Inferior parietal cortex (tissue), 1 donor: ENCODE measurements at regions not wholly inside any gene's neighbourhood (a gene's known extent, or its start where the extent isn't known, plus 50 kb on each side); places are given as distances from the start of the nearest gene placed in this dataset.

Source experiments
- DNase-seq: peaks from one replicate; pipeline ENCODE4 v3.0.0-alpha.2; 2016; ENCODE audit errors: extremely low spot score

DNA sequence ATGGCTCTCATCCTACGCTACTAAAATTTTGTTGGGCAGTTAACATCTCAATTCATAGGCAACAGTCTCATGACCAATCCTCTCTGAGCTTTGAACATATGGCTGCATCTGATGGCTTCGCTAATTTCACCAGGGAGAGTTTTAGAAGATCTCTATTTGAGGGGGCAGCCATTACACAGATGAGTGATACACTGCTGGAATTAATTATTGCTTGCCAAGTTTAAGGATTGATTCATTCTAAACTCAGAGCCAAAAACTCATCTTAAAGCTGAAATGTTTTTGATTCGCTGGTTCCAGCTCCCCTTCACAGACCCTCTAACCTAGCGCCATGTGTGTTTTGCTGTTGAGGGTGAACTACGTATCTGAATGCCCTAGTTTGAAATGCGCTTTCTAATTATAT, 519.9 kb upstream of the WWC1 start:
- no peak for DNase-seq

DNA sequence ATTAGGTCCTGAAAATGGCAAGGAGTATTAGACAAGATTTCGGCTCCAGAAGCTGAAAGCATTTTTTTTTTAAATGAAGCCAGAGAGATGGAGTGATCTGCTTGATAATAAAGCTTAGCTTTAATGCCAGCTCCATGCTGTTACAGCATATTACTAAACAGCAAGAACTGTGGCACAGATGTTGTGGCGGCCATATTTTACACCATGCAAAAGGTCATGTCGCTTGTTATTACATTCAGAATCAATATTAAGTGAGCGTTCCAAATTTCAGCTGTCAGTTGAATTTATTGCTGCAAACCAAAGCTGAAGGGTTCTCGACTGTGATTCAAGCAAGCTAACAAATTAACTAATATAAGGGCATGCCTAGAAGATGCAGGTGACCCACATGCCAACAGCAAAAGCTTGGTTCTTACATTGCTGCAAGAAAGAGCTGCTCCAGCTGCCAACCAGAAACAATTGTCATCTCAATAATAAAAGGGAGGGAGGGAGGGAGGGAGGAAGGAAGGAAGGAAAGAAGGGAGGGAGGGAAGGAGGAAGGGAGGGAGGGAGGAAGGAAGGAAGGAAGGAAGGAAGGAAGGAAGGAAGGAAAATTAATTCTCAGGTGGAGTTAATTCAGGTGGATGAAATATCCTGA, 517.7 kb upstream of the WWC1 start:
- no peak for DNase-seq

DNA sequence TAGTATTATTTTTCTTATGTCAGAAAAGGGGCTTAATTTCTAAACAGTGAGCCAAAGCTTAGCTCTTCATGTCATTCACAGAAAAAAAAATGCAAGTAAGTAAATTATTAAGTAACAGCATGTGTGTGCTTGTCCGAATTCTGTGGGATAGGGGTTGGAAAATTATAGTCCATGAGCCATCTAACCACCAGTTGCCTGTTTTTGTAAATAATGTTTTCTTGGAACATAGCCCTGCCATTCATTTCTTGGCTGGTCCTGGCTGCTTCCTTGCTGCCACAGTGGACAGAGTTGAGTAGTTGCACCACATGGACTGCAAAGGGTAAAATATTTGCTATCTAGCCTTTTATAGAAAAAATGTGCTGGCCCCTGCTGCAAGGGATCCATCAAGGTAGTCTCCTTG, 513.7 kb upstream of the WWC1 start:
- DNase-seq = no peak

DNA sequence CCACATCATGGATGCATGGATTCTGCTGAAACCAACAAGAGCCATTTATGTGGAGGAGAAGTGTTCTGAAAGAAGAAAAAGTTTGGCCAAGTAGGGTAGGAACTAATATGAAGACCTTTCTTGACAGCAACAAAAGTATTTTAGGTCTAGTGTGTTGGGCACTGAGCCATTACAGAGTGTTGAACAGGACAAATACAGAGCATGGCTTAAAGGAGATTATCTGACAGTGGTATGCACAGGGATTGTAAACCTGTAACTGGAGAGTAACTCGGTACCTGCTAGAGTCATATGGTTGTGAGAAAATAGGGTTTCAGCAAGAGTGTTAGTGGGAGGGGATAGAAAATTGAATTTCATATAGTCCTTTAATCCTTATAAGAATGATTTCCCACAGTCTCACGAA, 513.2 kb upstream of the WWC1 start:
- DNase-seq = no peak

DNA sequence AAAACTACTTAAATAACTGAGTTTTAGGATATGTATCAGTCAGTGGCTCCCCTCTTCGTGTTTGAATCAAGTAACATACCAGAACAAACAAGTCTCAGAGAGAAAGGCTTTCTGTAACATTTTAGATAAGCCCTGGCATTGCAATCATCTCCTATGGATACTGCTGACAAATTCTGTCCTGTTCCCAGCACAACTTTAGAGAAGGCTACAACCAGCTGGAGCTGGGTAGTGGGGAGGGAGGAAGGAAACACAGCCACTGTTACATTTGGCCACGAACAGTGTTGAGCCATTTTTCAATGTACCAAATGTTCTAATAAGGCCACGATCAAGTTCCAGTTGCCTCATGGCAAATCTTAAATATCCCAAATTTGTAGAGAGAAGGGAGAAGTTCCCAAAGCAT, 511.8 kb upstream of the WWC1 start:
- DNase-seq = no peak

DNA sequence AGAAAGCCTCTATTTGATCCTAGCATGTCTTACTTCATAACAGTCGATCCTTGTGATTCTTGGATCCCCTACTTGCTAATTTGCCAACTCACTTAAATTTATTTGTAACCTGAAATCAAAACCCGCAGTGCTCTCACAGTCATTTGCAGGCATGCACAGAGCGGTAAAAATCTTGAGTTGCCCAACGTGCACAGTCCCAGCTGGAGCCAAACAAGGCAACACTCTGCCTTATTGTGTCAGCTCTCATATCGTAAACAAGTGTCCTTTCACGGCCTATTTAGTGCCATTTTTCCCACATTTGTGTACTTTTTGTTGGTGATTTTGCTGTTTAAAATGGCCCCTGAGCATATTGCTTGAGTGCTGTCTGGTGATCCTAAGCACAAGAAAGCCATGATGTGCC, 511.3 kb upstream of the WWC1 start:
- no peak for DNase-seq

DNA sequence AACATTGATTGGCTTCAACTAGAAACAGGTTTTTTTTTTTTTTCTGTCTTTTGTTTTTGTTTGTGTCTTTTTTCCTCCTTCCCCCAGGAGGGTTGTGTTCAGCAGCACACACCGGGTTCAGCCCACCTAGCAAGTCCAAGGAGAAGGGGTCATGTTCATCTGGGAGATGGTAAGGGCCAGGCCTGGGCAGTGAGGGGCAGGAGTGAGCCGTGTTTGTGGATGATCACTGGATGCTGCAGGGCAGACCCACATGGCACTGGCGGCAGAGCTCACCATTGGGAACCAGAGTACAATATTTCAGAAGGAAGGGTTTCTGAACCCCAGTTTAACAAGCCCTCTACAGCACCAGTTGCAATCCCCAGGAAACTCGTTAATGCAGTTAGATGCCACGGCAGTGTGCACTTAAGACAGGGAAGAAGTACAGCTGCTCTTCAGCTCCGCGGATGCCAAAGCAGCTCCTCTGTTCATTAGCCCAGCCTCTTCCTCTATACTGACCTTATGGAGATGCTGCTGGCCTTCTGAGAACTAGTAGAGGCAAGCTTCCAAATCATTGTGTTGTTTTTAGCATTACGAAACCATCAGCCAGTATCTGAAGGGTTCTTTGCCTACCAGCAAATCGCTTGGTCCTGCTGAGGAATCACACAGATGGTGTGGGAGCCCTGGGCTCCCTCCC, 508.2 kb upstream of the WWC1 start:
- no peak for DNase-seq

DNA sequence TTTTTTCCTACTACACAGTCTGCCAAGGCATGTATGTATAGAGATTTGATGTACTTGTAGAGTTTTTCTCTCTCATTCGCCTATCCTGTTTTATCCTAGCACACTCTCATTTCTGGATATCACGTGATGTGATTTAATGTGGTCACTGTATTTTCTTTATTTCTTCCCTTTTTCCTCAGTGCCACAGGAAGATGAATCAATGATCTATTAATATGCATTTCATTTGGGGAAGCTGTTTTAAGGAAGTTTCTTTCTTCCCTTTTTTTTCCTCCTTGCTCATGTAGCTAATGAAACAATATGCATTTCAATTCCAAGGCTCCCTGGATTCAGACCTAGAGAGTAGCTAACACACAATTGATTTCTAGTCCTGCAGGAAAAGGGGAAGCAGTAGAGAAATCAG, 506.3 kb upstream of the WWC1 start:
- DNase-seq = no peak

DNA sequence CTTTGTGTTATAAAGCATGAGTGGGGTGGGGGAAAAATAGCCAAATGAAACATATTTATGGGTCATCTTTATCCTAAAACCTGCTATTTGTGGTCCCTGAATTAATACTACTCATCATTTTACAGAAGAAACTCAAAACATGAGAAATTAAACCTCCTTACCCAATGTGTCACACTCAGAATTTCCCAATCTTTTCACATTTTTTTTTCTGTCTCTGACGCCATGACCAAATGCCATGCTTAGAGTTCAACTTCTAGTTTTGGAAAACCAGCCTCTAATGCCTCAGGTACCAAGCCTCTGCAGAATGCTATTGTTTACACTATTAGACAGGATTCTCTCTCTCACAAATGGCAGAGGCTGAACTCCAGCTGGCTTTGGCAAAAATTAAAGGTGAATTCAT, 505.5 kb upstream of the WWC1 start:
- DNase-seq = no peak

DNA sequence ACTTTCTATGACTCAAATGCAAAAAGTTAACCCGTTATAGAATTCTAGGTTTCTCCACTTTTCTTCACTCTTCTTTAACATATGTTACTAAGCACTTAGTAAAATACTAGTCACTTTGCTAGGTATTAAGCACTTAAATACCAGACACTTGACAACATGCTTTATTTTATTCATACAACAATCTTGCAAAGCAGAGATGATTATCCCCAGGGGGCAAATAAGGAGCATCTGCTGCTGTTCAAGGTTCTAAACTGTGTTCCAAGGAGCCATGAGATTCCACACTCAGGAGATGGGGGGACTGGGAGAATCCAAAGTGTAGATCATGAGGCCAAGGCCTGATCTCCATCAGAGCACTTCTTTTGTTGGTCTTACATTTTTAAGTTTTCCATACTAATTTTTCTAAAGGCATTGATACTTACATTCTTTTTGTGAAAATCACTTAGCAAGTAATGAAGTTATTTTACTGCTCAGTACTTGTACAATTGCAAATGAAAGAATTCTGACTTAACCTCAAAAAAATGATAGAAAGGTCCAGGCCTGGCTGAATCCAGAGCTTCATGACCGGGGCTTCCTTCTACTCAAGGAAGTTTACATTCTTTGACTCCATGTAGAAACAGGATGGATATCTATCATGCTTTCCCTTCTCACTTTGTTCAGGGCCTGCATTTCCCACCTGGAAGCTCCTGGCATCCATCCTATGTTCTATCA, 504.4 kb upstream of the WWC1 start:
- DNase-seq = no peak

DNA sequence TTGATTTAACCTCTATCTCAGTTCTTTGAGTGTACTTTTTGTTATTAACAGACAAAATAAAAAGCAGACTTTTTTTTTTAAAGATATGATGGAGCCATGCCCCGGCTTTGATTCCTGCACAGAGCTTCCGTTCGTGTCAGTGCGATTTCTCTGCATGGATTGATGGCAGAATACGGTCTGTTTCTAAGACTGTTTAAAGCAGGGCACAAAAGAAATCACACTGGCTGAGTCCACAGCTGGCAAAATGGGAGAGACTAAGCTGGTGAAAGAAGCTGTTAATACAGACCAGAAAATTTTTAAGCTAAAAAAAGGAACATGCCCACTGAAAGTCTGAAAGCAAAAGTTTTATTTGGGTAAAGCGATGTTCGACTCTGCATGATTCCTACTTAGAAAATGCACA, 501.4 kb upstream of the WWC1 start:
- peak; percentile 24 for DNase-seq

DNA sequence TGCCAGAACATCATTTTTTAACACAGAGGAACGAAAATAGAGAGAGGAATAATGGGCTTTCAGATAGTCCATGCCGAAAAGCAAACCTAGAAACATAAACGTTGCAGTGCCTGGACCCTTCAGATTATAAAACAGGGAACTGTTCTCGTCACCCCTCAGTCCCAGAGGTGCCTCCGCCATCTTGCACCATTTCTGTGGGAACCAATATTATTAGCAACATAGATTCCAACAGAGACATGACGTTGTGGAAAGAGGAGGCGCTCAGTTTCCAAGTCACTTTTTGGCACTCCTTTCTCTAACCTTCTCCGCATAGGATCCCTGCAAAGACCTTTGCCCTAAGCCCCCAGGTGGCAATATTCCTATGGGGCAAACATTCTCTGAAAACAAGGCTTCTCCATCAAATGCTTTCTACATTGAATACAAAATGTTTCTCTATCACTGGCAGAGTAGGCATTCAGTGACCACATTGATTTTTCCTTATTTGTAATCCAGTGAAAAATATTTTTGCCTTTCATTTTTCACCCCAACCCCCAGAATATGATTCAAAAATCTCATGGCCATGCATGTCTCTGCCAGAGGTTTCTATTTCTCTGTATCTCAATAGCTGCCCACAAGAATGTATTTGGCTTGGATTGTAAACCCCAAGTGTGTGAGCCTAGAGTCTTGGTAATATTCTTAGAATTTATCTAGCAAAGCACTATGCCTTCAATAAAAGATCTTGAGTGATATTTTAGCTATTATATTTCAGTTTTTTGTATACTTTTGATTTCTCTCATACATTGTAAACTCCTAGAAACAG, 500.8 kb upstream of the WWC1 start:
- DNase-seq = peak; percentile 25

DNA sequence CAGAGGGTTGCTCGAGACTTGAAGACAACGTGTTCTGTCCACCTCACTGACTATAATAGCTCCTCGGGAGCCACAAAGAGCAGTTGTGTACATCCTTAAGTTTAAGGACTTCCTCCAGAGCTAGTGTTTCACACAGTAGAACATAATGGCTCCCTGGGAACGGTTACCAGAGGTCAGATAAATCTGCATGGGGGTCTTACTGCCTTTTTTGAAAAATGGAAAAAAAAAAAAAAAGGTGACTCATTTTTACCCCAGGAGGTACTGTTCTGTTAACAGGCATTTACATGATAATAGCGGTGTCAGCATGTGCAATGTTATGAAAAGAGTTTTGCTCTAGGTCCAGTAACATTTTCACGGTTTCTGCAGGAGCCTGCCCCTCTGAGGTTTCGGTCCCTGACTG, 498.9 kb upstream of the WWC1 start:
- DNase-seq = no peak

DNA sequence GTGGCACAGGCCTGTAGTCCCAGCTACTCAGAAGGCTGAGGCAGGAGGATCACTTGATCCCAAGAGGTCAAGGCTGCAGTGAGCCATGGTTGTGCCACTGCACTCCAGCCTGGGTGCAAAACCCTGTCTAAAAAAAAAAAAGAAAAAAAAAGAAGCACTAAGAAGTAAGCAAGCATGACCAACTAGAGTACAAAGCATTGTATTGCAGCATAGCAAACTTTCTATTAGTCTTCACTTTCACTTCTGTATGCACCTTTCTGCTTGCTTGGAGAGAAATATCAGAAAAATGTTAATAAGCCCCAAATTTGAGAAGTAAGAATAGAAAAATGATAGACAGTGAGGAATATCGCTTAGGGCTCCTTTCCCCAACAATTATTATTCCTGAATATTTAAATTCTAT, 497.7 kb upstream of the WWC1 start:
- no peak for DNase-seq

DNA sequence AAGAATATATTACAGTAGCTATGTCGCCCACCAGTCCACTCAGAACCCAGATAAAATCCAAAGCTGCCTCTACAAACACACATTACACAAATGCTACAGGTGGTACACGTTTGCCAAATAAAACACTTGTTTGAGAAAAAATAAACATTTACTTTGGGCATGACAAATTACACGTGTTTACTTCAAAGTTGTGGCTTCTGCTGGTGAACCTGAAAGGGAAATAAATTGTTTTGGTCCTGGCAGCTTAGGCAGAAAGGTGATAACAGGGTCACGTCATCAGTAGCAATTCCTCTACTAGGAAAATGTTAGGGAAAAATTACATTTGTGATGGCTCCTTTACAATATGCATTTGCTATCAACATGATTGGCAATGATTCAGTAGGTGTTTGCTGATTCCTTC, 497.3 kb upstream of the WWC1 start:
- DNase-seq = no peak

DNA sequence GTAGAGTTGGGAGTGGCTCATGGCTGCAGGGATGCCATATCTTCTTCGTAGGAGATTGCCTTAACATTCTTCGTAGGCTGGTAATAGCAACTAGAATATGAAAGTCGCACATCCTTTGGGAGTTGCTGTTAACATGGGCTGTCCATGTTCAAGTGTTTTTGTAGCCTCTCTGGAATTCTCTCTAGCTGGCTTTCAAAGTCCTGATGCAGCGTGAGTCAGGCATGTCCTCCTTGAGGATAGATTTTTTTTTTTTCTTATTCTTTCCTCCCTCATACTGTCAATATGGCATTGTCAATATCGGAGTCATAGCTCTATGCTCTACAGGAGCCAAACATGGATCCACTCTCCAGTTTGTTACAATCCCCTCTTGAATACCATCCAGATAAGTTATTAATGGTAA, 494.8 kb upstream of the WWC1 start:
- no peak for DNase-seq

DNA sequence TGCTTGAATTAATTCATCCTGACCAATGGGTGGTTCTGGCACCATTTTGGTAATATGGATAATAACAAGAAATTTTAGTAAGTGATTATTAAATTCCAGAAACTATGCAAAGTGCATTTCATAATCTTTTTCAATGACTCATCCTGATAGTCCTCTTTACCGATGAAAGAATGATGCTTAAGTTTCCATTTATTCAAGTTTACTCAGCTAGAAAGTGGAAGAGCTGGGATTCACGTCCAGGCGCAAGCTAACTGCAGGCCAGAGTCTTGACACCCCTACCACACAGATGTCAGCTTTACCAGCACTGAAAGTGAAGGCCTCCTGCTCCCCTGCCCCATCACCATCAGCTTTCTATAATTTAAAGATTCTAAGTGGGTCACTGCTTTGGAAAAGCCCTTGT, 493.5 kb upstream of the WWC1 start:
- DNase-seq = no peak

DNA sequence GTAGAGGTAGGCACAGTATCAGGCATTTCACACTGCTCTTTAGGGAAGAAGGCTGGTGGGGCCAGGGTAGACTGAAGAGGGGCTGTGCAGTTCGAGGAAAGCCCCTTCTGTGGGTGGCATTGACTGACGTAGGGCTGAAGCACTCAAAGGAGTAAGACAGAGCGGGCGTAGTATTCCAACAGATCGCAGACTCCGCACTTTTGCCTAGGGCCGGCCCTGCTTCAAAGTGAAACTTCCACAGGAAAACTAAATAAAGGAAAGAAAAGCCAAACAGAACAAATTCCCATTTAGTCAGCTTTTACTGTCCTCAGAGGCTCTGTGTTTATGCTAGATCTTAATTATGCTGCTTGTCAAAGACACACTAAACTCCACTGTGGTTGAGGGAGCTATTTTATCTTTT, 493.0 kb upstream of the WWC1 start:
- no peak for DNase-seq

DNA sequence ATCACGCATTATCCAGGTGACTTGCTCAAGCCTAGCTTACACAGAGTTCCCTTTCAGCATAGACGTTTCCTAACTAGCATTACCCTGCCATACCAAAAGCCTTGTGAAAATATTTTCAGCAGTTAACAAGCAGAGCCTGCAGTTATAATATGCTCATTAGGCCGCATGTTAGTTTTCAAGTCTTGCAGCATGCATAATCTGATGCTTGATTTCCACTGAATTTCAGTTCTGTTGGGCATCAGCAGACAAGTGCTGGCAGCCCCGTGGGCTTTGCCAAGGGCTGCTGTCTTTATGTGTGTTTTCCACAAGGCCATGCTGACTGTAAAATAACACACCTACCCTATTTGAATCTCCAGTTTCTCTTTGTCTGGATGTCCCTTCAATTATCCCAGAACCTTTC, 491.0 kb upstream of the WWC1 start:
- no peak for DNase-seq

DNA sequence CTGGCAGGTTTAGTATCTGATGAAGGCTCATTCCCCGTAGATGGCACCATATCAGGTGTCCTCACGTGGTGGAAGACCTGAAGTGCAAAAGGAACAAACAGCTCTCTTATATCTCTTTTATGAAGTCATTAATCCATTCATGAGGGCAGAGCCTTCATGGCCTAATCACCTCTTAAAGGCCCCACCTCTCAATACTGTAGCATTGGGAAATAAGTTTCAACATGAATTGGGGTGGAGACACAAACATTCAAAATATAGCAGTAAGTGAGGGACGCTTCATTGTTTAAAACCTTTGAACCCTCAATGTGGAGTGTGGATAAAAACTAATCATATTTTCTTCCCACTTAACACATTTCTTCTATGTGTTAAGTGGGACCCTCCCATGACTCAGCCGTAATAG, 489.4 kb upstream of the WWC1 start:
- no peak for DNase-seq

DNA sequence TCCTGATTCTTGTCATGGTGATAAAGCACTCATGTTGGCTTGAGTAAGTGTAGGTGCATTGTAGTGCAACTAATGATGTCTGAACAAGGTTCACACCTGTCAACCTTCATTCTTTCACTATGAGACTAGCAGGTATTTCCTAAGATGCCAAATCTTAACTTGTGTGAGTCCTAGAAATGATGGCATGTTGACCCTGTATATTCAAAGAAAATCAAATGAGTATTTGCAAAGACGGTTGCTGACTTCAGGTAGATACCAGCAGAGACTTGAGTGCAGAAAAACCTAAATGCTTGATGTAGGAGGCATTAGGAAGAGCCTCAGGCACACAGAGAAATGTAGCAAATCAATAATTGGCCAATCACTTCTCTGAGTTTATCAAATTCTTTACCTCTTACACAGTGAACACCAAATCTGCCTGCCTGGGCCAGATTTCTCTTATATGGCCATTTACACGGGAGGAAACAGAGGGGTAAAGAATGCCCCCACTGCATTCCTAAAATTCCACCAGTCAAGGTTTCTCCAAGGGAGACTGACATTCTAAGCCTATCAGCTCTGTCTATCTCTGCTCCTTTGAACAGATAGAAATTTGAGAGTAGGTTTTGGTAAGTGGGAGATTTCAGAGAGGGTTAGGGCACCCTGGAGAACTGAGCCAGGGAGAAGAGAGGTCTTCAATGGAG, 488.6 kb upstream of the WWC1 start:
- no peak for DNase-seq
